Fibroblast of gingiva (primary cell): ENCODE measurements at regions not wholly inside any gene's neighbourhood (a gene's known extent, or its start where the extent isn't known, plus 50 kb on each side); places are given as distances from the start of the nearest gene placed in this dataset.

ENCODE experiments used
- DNase-seq: peaks from one replicate; pipeline ENCODE4 v3.0.0-alpha.2; 2011; ENCODE audit warnings: low read depth

- no peak for DNase-seq
These were observed 321.3 kb downstream of the PHF14 start for GRCh38 chr7:11294965-11295364.

GRCh38 chr7:11297126-11297625, 323.5 kb downstream of the PHF14 start:
- DNase-seq: no peak

- peak; percentile 27 for DNase-seq
These were observed 324.1 kb downstream of the PHF14 start for GRCh38 chr7:11297764-11298163.

- no peak for DNase-seq
These were observed 324.5 kb downstream of the PHF14 start for GRCh38 chr7:11298220-11298619.

GRCh38 chr7:11300241-11300640, 326.6 kb downstream of the PHF14 start:
- DNase-seq: no peak

GRCh38 chr7:11302121-11302520, 328.4 kb downstream of the PHF14 start:
- DNase-seq: no peak

- no peak for DNase-seq
These were observed 340.1 kb downstream of the PHF14 start for GRCh38 chr7:11313801-11314200.

- DNase-seq: no peak
These were observed 342.1 kb downstream of the PHF14 start for GRCh38 chr7:11315666-11316258.

- DNase-seq: no peak
These were observed 344.1 kb downstream of the PHF14 start for GRCh38 chr7:11317766-11318165.

GRCh38 chr7:11319491-11320274, 346.0 kb downstream of the PHF14 start:
- DNase-seq: peak; percentile 10
